ENCODE measurements at regions not wholly inside any gene's neighbourhood (a gene's known extent, or its start where the extent isn't known, plus 50 kb on each side); places are given as distances from the start of the nearest gene placed in this dataset.

DNA sequence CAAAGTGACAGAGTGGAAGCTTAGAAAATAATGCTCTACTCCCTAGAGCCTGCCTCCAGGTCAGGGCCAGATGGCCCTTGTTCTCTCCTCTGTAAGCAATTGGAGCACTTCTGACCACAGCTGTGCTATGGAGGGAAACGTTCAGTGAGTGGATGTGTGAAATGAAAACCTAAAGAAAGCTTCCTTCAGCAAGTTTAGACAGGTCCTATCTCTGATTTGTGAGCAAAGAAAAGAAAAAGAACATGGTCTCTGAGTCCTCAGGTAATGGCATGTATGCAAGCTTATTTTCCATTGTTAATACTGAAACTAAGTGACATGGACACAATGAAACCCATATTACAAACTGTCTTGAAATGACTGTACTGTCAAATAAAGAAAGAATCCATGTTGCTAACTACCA is 1486.8 kb downstream of the EFNB2 start:
- TF ChIP-seq POLR2A (IDR thresholded peaks at IDR 0.05) (no peak), EP300 (IDR thresholded peaks at IDR 0.05) (no peak)

Measured in gastroesophageal sphincter (tissue), 2 donors.